ENCODE measurements at regions not wholly inside any gene's neighbourhood (a gene's known extent, or its start where the extent isn't known, plus 50 kb on each side); places are given as distances from the start of the nearest gene placed in this dataset.

DNA sequence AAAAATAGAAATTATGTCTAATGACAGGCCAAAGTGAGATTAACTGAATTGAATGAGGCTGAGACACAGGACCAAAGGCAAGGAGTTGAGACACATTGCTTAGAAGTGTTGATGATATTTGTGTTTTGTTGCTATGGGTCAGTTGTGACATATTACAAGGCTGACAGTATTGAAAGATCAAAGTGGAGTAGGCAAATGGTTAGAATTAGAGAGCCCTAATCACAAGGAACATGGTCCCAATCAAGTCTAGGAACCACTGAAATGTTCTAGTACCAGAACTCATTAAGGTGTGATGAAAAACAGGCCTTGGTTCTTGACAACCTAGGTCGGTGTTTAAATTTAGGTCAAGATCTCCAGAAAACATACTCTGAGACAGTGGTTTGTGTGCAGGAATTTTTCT lies 896.3 kb upstream of the HS3ST1 start:
- WGBS (ENCODE audit: insufficient coverage) = no CpG with 5 or more reads among the region's 1 CpG
- no peaks in the 10 kb centered on the region for H4K20me1 ChIP-seq (ENCODE audit: insufficient read depth, low read length)
- H3K4me3 Mint-ChIP-seq = no peak overlapping the region
- H3K4me3 ChIP-seq (replicated peaks in 1 of 3; ENCODE audit: low read depth in 2 of 3, low read length in 3 of 3) = no peak overlapping the region
- no peak overlapping the region for H3K27ac ChIP-seq (ENCODE audit: low read depth in 1 of 2, low read length in 2 of 2)
- H3K4me1 ChIP-seq (ENCODE audit: control insufficient read depth in 1 of 2, insufficient read depth in 2 of 2, low read length in 2 of 2) = no peaks in the 10 kb centered on the region
- intact Hi-C loops (cut with micrococcal nuclease) = no loop called here
- H2AFZ ChIP-seq (ENCODE audit: insufficient read depth, low read depth, low read length, poor library complexity, severe bottlenecking) = no peak overlapping the region
- H3K9me3 Mint-ChIP-seq = peaks cover 0 to 4% (median 2%) of the 10 kb centered on the region in 7 donors
- H3K27me3 Mint-ChIP-seq (ENCODE audit: low read depth in 3 of 3) = peaks cover 0 to 2% (median 0%) of the 10 kb centered on the region in 3 donors
- H3K4me1 Mint-ChIP-seq = no peaks in the 10 kb centered on the region
- no peaks in the 10 kb centered on the region for H3K79me2 ChIP-seq (ENCODE audit: insufficient read depth, low read length)
- H3K36me3 Mint-ChIP-seq = no peaks in the 10 kb centered on the region
- no peak overlapping the region for H3K9ac ChIP-seq (ENCODE audit: insufficient read depth, low read length, poor library complexity, severe bottlenecking)
- TF ChIP-seq, protein P1, sequence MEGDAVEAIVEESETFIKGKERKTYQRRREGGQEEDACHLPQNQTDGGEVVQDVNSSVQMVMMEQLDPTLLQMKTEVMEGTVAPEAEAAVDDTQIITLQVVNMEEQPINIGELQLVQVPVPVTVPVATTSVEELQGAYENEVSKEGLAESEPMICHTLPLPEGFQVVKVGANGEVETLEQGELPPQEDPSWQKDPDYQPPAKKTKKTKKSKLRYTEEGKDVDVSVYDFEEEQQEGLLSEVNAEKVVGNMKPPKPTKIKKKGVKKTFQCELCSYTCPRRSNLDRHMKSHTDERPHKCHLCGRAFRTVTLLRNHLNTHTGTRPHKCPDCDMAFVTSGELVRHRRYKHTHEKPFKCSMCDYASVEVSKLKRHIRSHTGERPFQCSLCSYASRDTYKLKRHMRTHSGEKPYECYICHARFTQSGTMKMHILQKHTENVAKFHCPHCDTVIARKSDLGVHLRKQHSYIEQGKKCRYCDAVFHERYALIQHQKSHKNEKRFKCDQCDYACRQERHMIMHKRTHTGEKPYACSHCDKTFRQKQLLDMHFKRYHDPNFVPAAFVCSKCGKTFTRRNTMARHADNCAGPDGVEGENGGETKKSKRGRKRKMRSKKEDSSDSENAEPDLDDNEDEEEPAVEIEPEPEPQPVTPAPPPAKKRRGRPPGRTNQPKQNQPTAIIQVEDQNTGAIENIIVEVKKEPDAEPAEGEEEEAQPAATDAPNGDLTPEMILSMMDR (IDR thresholded peaks at IDR 0.05) = no peak
- no peaks in the 10 kb centered on the region for H3K36me3 ChIP-seq (replicated peaks in 1 of 2; ENCODE audit: control insufficient read depth in 1 of 2, insufficient read depth in 2 of 2, low read length in 2 of 2)
- no peak overlapping the region for H3K4me2 ChIP-seq (replicated peaks; ENCODE audit: extremely low read depth, low read length, poor library complexity, severe bottlenecking)
- H3K27me3 ChIP-seq (ENCODE audit: control insufficient read depth in 2 of 2, insufficient read depth in 2 of 2, low read length in 2 of 2) = no peaks in the 10 kb centered on the region
- DNase-seq = no peak
- H3K9me3 ChIP-seq (replicated peaks in 1 of 2; ENCODE audit: control insufficient read depth in 1 of 2, insufficient read depth in 1 of 2, low read length in 2 of 2) = no peaks in the 10 kb centered on the region
- no peak overlapping the region for H3K27ac Mint-ChIP-seq

DNA sequence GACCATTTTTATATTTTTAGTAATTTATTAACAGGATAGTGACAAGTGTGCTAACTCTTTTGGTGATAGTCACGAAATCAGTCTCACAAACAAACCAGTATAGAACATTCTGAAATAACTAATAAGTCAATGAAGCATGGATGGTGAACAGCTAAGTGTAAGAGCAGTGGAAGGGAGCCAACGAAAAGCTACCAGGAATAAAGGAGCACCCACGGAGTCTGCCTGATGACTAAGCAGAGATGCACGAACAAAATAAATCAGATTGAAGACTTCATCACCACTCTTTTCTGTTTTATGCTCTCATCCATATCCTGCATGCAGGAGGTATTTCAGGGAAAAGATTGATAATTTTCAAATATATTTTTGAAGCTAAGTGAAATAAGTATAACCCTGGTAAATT lies 891.1 kb upstream of the HS3ST1 start:
- Histone ChIP-seq H3K36me3 (replicated peaks in 1 of 2; ENCODE audit: control insufficient read depth in 1 of 2, insufficient read depth in 2 of 2, low read length in 2 of 2) (no peaks in the 10 kb centered on the region), H3K27me3 (ENCODE audit: control insufficient read depth in 2 of 2, insufficient read depth in 2 of 2, low read length in 2 of 2) (no peaks in the 10 kb centered on the region), H2AFZ (ENCODE audit: insufficient read depth, low read depth, low read length, poor library complexity, severe bottlenecking) (no peak overlapping the region), H3K79me2 (ENCODE audit: insufficient read depth, low read length) (no peaks in the 10 kb centered on the region), H3K9me3 (replicated peaks in 1 of 2; ENCODE audit: control insufficient read depth in 1 of 2, insufficient read depth in 1 of 2, low read length in 2 of 2) (no peaks in the 10 kb centered on the region), H3K9ac (ENCODE audit: insufficient read depth, low read length, poor library complexity, severe bottlenecking) (no peak overlapping the region), H4K20me1 (ENCODE audit: insufficient read depth, low read length) (no peaks in the 10 kb centered on the region), H3K4me2 (replicated peaks; ENCODE audit: extremely low read depth, low read length, poor library complexity, severe bottlenecking) (no peak overlapping the region), H3K27ac (ENCODE audit: low read depth in 1 of 2, low read length in 2 of 2) (no peak overlapping the region), H3K4me3 (replicated peaks in 1 of 3; ENCODE audit: low read depth in 2 of 3, low read length in 3 of 3) (no peak overlapping the region), H3K4me1 (ENCODE audit: control insufficient read depth in 1 of 2, insufficient read depth in 2 of 2, low read length in 2 of 2) (no peaks in the 10 kb centered on the region)
- no CpG with 5 or more reads among the region's 4 CpGs for WGBS (ENCODE audit: insufficient coverage)
- DNase-seq = no peak
- TF ChIP-seq, protein P1 (IDR thresholded peaks at IDR 0.05) = no peak
- no peaks in the 10 kb centered on the region for H3K27me3 Mint-ChIP-seq (ENCODE audit: low read depth in 3 of 3)
- H3K4me3 Mint-ChIP-seq = no peak overlapping the region
- intact Hi-C loops (cut with micrococcal nuclease) = no loop called here
- H3K36me3 Mint-ChIP-seq = no peaks in the 10 kb centered on the region
- H3K27ac Mint-ChIP-seq = no peak overlapping the region
- no peaks in the 10 kb centered on the region for H3K4me1 Mint-ChIP-seq
- peaks cover 0 to 3% (median 0%) of the 10 kb centered on the region in 7 donors for H3K9me3 Mint-ChIP-seq
